SIG-M5 treated with dmso at 0.1 percent for 504 hours (cell line): ENCODE measurements at regions not wholly inside any gene's neighbourhood (a gene's known extent, or its start where the extent isn't known, plus 50 kb on each side); places are given as distances from the start of the nearest gene placed in this dataset.

Experiments
- DNase-seq: peaks from one replicate; lab custom pipeline; 2025; ENCODE audit not compliant: unreplicated experiment; lab: John Stamatoyannopoulos, UW

- no peak for DNase-seq
Observed at GRCh38 chr2:14826518-14826917, 194.0 kb downstream of the LRATD1 start.

- DNase-seq = no peak
Observed at GRCh38 chr2:14827226-14828023, 194.9 kb downstream of the LRATD1 start.

GRCh38 chr2:14828223-14828622 lies 195.7 kb downstream of the LRATD1 start:
- DNase-seq = no peak

- no peak for DNase-seq
Observed at GRCh38 chr2:14828968-14829367, 196.5 kb downstream of the LRATD1 start.

- no peak for DNase-seq
Observed at GRCh38 chr2:14831458-14831857, 198.9 kb downstream of the LRATD1 start.

GRCh38 chr2:14843507-14844204 lies 211.1 kb downstream of the LRATD1 start:
- no peak for DNase-seq

- no peak for DNase-seq
Observed at GRCh38 chr2:14855751-14856150, 223.2 kb downstream of the LRATD1 start.

- no peak for DNase-seq
Observed at GRCh38 chr2:14861181-14861580, 228.7 kb downstream of the LRATD1 start.

GRCh38 chr2:14866736-14867352 lies 234.3 kb downstream of the LRATD1 start:
- DNase-seq = peak; percentile 28

- no peak for DNase-seq
Observed at GRCh38 chr2:14867853-14868252, 235.3 kb downstream of the LRATD1 start.

- DNase-seq = no peak
Observed at GRCh38 chr2:14872779-14873325, 240.3 kb downstream of the LRATD1 start.

- DNase-seq = no peak
Observed at GRCh38 chr2:14881651-14882327, 249.3 kb downstream of the LRATD1 start.

- DNase-seq = no peak
Observed at GRCh38 chr2:14884651-14885050, 252.1 kb downstream of the LRATD1 start.

GRCh38 chr2:14891546-14891945 lies 259.0 kb downstream of the LRATD1 start:
- no peak for DNase-seq

GRCh38 chr2:14896330-14897030 lies 264.0 kb downstream of the LRATD1 start:
- DNase-seq = no peak

- no peak for DNase-seq
Observed at GRCh38 chr2:14899621-14900414, 267.3 kb downstream of the LRATD1 start.

- no peak for DNase-seq
Observed at GRCh38 chr2:14901737-14902136, 269.2 kb downstream of the LRATD1 start.

GRCh38 chr2:14902953-14903352 lies 270.4 kb downstream of the LRATD1 start:
- no peak for DNase-seq

GRCh38 chr2:14903709-14904374 lies 271.3 kb downstream of the LRATD1 start:
- peak; percentile 36 for DNase-seq
